Stimulated activated CD8-positive, alpha-beta memory T cell treated with anti-CD3 and anti-CD28 coated beads, Interleukin-12 subunit alpha, Interleukin-12 subunit beta, amount 100 ng/mL, for 24 hours (primary cell): ENCODE measurements at regions not wholly inside any gene's neighbourhood (a gene's known extent, or its start where the extent isn't known, plus 50 kb on each side); places are given as distances from the start of the nearest gene placed in this dataset.
"Not testable (repeated sequence)": the region's sequence is repeated elsewhere in the genome, so short reads cannot be mapped to it uniquely, and the experiment has no call there.

Source experiments
- DNase-seq: peaks from one replicate; pipeline ENCODE4 v3.0.0-alpha.2; 2020; ENCODE audit errors: extremely low read depth

DNA sequence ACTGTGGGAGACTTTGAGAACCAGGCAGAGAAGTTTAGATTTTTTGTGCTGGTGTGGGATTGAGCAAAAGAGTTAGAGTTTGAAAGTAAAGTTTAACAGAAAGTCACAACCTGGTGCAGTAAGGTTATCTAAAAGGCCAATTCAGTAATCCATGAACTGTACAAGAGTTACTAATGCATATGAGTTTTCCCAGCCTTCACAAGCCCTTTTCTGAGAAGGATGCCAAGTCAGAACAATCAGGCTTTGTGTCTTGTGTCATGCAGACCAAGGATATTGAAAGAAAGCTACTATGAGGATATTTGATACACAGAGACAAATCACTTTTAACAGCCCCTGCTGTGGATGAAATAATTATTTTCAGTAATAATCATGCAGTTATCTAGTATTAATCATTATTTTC is 68.8 kb upstream of the MYO3A start:
- DNase-seq, result no peak

DNA sequence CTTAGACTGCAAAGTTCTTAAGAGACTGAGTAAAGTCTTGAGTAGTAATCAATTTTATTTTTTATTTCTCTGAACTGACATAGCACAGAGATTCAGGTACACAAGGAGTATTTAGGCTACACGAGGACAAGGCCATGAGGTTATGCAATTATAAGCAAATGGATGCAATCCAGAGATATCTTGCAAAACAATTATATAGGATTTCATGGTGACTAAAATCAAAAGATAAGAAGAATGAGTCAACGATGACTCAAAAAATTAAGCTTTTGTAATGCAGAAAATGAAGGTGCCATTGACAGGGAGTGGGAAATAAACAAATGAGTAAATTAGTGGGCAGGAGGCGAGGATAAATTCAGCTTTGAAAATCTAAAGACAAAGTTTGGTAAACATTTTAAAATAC is 66.7 kb upstream of the MYO3A start:
- DNase-seq, result no peak

DNA sequence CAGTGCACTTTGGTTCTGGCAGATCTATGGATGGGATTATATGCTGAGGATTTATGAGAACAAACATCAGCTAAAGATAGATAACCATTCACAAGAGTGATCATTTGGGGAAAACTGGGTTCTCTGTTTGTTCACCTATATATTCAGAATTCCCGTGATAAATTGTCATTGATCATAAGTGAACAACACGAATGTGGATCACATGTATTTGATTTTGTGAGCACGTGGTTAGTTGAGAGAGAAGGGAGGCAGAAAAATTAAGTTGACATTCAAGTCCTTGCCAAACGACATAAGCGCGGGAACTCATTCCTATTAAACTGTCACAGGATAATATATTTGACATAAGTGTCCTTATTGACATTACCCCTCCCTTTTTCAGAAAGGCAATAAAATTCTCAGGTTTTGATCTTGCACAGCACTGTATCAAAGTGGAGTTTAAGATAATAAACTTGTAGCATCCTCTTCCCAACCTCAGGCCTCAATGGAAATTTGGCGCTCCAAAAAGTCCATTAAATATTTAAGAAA is 64.9 kb upstream of the MYO3A start:
- DNase-seq, result no peak

DNA sequence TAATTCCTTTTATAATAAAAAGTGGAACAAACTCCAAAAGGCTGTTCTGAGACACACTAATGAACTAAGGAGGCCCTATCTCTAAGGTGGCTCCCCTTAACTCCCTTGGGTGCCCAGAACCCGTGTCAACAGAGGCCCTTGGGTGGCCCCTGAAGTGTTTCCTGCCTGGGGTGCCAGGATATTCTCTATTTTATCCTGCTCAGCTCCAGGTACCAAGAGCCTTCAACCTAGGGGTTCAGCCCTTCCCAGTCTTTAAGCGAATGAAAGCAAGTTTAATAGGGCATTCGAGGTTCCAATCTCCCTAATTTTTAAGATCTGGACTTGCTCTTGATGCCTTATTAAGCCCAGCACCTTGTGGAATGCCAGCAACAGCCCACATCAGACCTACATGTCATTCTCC is 64.4 kb upstream of the MYO3A start:
- DNase-seq, result no peak

DNA sequence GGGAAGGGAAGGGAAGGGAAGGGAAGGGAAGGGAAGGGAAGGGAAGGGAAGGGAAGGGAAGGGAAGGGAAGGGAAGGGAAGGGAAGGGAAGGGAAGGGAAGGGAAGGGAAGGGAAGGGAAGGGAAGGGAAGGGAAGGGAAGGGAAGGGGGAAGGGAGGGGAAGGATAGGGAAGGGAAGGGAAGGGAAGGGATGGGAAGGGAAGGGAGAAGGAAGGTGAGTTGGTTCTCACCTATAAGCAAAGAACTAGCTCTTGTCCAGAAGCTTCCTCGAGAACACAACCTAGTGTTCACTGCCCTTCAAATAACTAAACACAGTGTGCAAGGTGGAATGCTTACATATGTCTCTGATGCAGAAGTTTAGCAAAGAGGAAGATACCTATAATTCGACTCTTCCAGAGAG is 59.6 kb upstream of the MYO3A start:
- DNase-seq, result not testable (repeated sequence)

DNA sequence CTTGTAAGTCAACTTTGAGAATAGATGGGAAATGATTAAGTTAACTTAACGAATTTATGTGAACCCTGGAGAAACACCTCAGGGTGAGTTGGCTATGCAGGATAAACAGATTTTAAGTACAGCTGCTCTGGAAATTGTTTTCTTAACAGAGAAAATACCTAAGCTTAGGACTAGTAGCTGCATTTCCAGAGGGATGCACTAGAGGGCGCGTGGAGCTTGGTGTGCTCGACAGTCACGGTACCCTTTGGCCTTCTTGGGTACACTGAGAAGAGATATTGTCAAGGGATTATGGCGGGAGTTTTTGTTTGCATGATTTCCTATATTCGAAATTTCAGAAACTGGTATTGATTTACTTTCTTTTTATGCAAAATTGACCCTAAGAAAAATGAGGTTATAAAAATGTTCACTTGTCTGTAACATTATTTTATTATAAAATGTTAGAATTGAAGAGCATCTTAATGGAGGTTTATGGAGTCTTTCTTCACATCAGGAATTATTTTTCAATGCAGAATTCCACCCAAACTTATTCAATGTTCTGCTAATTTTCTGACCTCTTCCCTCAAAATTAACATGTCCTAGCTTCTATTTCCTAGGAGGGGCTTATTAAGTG is 58.4 kb upstream of the MYO3A start:
- peak; percentile 19 for DNase-seq

DNA sequence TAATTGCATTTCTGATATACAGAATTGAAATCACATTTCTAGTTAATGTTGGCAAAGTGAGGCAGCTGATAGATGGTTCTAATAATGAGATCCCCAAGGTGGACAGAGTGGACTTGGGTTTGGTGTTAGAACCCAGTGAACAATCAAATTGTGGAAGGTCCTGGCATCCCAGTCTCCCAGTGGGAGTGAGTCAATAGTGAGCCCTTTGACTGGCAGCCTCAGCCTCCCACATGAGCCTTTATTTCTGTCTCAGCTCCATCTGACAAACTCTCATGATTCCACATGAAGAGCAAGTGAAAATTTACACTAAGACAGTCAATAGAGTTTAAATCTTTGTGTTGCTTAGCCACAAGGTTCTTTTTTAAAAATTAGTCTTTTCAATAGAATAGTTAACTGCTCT is 56.7 kb upstream of the MYO3A start:
- no peak for DNase-seq
